Fibroblast of peridontal ligament (primary cell): ENCODE measurements at regions not wholly inside any gene's neighbourhood (a gene's known extent, or its start where the extent isn't known, plus 50 kb on each side); places are given as distances from the start of the nearest gene placed in this dataset.
A peak's percentile ranks its signal among the peaks of the same experiment; 100 is the strongest.

Experiments
- DNase-seq: peaks from one replicate; pipeline ENCODE4 v3.0.0-alpha.2; 2010; ENCODE audit errors: extremely low read depth

DNA sequence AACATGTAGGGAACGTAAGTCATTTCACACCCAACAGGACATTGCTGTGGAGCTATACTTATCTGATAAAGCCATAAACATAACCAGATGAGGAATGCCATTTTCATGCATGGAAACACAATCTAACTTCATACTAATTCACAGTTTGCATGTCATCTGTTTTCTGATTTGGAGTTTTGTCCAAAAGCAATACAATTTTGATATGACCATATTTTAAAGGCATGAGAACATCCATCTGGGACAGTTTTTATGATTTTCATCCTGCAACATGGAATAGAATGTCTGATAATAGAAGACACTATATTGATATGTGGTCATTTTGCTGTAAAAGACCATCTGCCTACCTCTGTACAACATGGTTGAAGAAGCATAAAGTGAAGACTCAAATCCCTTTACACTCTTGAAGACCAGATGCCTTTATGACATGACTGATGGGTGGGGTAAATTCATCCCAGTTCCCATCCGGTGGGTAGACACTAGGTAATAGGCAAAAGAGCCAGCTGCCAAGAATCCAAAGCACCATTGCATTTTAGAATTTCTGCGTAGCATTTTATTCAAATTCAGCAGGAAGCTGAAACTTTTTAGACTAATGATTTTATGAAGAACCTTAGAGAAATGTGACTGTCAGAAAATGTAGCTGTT lies 309.8 kb downstream of the LMO7 start:
- no peak for DNase-seq

GRCh38 chr13:75938811-75939560 lies 302.9 kb downstream of the LMO7 start:
- DNase-seq: peak; percentile 79

- DNase-seq: no peak
These were observed 300.7 kb downstream of the LMO7 start for GRCh38 chr13:75936791-75937190.

DNA sequence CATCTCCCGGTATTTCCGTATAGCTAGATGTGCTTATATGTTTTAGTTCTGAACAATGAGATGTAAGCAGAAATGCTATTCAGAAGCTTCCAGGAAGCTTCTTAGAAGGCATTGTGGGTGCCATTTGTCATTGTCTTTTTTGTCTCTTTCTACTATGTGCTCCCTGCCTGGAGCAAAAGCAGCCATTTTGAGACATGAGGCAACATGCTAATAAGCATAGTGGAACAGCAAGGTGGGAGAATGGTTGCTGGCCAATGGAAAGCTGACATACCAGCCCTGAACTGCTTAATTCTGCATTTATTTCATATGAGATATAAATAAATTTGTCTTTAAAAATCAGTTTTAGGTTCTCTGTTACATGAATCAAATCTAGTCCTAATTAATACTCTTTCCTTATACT lies 299.7 kb downstream of the LMO7 start:
- no peak for DNase-seq

- DNase-seq: peak; percentile 54
These were observed 298.8 kb downstream of the LMO7 start for GRCh38 chr13:75934889-75935288.

GRCh38 chr13:75932636-75933035 lies 296.5 kb downstream of the LMO7 start:
- DNase-seq: no peak

DNA sequence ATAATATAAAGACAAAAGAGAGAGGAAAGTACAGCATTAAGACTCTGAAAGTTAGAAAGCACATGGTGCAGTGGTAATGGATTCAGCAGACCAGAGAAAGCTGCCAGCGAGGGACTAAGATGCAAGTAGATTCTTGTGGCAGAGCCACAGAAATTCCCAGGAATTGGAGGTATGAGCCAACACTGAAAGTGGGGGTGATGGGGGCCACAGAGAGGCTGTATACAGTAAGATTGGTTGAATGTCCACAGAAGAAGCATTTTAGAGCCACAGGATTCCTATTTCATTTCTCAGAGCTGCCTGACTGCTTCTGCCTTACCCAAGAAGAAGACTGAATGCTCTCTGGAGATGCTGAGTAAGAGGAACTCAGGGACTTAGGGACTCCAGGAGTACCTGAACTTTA lies 295.0 kb downstream of the LMO7 start:
- DNase-seq: peak; percentile 74

DNA sequence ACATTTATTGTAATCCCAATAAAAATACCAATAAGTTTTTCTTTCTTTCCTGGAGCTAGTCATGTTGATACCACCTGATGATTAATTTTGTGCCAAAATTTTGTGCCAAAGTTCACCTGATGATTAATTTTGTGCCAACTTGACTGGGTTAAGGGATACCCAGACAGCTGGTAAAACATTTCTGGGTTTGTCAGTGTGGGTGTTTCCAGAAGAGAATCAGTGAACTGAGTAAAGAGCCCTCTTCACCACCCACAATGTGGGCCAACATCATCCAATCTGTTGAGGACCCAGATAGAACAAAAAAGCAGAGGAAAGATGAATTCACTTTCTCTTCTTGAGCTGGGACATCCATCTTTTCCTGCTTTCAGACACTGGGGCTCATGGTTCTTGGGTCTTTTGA lies 292.9 kb downstream of the LMO7 start:
- no peak for DNase-seq

GRCh38 chr13:75927183-75927669 lies 291.1 kb downstream of the LMO7 start:
- DNase-seq: peak; percentile 26

GRCh38 chr13:75920536-75920935 lies 284.4 kb downstream of the LMO7 start:
- DNase-seq: no peak

GRCh38 chr13:75919660-75920199 lies 283.6 kb downstream of the LMO7 start:
- DNase-seq: no peak

GRCh38 chr13:75915066-75915465 lies 278.9 kb downstream of the LMO7 start:
- DNase-seq: no peak

DNA sequence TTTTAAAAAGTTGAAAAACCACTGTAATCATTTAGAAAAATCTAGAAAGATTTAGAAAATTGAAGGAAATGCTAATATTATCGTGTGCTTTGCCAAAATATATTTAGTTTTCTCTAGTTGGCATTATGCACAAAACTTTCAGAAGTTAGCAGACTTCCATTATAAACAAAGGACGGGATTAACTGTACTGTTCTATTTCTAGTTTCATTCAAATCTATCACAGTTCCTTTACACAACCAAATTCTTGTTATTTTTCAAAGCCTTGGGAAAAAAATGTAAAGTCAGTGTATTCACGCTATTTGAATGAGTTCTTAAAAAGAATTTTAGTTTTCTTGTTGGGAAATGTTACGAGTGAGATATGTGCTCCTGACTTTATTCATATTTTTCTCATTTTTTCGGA lies 277.8 kb downstream of the LMO7 start:
- DNase-seq: no peak

DNA sequence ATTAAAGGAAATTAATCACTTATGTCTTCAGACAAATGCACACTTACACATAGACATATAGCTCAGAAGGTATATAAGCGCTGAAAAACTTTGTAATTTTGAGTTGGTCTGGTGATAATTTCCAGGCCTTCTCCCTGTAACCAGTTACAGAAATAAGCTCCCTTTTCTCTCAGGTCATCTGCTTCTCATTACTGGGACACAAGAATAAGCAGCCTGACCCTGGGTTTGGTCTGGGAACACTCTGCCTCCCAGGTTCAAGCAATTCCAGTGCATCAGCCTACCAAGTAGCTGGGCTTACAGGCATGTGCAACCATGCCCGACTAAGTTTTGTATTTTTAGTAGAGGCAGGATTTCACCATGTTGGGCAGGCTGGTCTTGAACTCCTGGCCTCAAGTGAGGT lies 274.5 kb downstream of the LMO7 start:
- peak; percentile 73 for DNase-seq
